Sciatic nerve (tissue), 2 donors: ENCODE measurements at regions not wholly inside any gene's neighbourhood (a gene's known extent, or its start where the extent isn't known, plus 50 kb on each side); places are given as distances from the start of the nearest gene placed in this dataset.
A peak's percentile ranks its signal among the peaks of the same experiment; 100 is the strongest.

Experiments used
- ATAC-seq: fragments of 200-7000 bp; cut with Tn5 transposase; one replicate; pipeline ENCODE4 v1.9.1; 2020; ENCODE audit warnings: mild to moderate bottlenecking, moderate library complexity
- DNase-seq: peaks from one replicate; pipeline ENCODE4 v3.0.0-alpha.2; 2020; ENCODE audit warnings: low spot score
- intact Hi-C: fragments of 100-400 bp; cut with DNase I; formaldehyde crosslinking; loops from one replicate; pipeline ENCODE4 v1.14.2; 2022
- donor health status: DM: no; HTN: no; CAD: no.
- donor health status: DM: no; HTN: no; CAD: no.

GRCh38 chr14:34257505-34257904 is 204.5 kb downstream of the SPTSSA start:
- ATAC-seq (no peak), DNase-seq (no peak)
- intact Hi-C loops, result no loop called here

- no peak for ATAC-seq
- intact Hi-C loops, result no loop called here
- DNase-seq, result no peak
Observed at GRCh38 chr14:34256223-34256622, 205.8 kb downstream of the SPTSSA start.

DNA sequence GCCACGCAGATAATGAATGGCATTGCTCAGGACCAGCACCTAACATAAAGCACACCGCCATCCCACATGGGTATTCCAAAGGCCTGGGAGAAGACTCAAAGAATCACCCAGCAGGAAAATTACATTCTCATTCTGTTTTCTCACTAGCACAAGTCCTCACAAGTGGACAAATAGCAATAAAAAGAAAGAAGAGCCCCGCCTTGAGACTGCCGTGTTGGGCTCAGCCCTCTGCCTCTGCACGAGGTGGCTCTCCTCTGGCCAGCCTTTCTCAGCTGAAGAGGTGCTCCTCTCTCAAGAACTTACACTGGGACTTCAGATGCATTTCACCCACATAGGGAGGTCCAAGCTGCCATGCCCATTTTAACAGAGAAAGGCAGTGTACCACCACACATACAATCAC is 207.5 kb downstream of the SPTSSA start:
- DNase-seq (no peak), ATAC-seq (no peak)
- intact Hi-C loops, result no loop called here

DNA sequence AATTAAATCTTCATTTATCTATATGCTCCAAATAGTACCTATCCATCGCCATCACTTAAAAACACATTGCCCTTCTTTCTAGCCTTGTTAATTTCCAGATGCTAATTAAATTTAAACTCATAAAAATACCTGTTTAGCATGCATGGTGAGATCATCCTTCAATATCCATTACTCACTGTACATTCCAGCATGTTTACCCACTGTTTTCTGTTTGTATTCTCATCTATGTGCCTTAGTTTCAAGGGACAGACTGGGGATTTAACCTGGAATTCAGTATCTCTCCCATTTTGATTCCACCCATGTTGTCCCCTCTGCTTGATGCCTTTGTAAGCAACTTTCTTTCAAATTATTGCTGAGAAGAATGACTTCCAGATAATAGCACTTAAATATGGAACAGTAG is 208.0 kb downstream of the SPTSSA start:
- intact Hi-C loops, result no loop called here
- ATAC-seq (no peak), DNase-seq (no peak)

DNA sequence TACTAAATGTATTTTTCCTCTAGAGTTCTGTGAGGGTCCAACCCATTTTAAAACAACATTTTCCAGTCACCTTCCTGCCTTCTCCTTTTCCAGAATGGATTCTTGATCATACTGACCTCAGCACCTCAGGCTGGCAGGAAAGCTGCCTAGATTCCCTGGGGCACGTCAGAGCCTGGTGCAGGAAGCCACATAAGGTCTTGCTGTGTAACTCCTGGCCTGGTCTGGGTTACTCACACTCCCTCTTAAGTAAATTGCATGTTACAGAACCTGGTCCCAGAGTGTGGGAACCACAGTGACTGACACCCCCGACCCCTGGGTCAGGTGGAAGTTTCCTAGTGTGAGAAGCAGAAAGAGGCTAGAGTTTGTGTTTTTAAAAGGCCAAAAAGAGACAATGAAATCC is 209.8 kb downstream of the SPTSSA start:
- DNase-seq (no peak), ATAC-seq (peak; percentile 50)
- intact Hi-C loops, result no loop called here

DNA sequence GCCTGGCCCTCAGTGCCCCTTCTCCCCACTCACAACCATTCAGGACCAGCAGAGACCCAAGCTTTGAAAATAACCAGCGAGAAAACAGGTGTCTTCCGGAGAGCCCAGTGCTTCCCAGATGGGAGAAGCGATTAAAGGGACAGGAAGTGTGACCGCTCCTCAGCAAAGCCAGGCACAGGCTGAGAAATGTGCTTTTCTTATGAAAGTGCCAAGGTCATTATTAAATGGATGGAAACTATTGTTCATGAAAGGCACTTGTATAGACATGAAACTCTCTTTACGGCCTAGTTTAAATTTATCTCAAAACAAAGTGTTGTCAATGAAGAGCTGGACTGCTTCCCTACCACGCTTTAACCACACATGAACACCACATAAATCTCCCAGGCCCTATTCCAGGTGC is 210.4 kb downstream of the SPTSSA start:
- no peak for DNase-seq
- no peak for ATAC-seq
- intact Hi-C loops, result no loop called here

DNA sequence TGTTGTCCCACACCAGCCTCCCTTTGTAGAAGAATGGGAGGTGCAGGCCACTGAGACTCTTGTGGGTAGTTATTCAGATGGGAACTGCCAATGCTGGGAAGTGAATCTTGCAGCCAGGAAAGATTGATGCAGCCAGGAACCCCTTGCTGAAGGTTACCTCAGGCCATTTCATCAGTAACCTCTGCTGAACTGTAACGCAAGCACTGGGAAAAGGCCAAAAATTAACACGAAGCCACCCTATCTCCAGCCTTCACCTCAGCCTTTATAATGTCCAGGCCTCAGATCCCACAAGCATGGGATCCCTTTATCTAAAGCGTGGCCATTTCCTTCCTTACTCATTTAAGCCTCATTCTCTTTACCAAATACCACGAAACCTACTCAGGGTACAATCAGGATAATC is 211.1 kb downstream of the SPTSSA start:
- no peak for ATAC-seq
- no peak for DNase-seq
- intact Hi-C loops, result no loop called here

- intact Hi-C loops, result no loop called here
- ATAC-seq (no peak), DNase-seq (no peak)
Observed at GRCh38 chr14:34247605-34248004, 214.4 kb downstream of the SPTSSA start.

GRCh38 chr14:34246206-34246605 is 215.8 kb downstream of the SPTSSA start:
- intact Hi-C loops, result no loop called here
- ATAC-seq (no peak), DNase-seq (no peak)

DNA sequence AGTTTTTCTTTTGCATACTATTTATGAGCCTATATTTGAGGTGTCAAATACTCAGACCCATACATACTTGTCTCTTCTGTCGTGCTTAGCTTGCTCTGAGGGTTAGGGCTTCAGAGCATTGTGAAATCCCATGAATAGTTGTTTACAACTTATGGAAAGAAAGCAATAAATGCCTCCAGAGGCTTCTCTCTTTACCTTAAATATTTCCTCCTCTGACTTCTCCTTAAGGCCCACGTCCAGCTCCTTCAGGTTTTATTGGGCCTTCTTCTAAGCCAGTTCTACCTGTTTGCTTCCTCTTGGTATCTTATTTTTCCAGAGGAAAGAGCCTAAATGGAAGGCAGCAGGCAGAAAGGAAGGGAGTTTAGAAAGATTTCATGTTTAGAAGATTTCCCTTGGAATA is 218.6 kb downstream of the SPTSSA start:
- no peak for ATAC-seq
- no peak for DNase-seq
- intact Hi-C loops, result no loop called here

- DNase-seq (no peak), ATAC-seq (no peak)
- intact Hi-C loops, result no loop called here
Observed at GRCh38 chr14:34243001-34243400, 219.0 kb downstream of the SPTSSA start.

DNA sequence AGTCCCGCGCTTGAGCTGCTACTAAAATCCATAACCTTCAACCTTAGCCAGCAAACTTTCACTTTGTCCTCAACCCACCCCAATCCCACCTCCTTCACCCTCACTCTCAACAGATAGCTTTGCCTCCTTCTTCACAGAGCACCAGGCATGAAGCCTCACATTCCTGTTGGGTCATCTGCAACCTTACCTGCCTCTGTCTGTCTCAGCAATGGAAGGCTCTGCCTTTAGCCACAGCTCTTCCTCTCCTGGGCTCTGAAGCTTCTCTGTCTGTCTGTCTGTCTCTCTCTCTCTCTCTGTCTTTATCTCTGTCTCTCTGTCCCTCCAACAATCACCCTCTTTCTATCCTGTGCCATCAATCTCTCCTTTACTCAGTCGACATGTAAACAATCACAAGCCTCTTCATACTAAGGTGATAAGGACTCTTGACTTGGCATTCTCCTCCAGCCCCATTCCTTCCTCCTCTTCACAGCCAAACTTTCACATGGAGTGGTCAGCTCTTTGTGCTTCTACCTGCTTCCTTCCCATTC is 220.8 kb downstream of the SPTSSA start:
- DNase-seq (no peak), ATAC-seq (no peak)
- intact Hi-C loops, result no loop called here

GRCh38 chr14:34238610-34239009 is 223.4 kb downstream of the SPTSSA start:
- DNase-seq (no peak), ATAC-seq (no peak)
- intact Hi-C loops, result no loop called here

DNA sequence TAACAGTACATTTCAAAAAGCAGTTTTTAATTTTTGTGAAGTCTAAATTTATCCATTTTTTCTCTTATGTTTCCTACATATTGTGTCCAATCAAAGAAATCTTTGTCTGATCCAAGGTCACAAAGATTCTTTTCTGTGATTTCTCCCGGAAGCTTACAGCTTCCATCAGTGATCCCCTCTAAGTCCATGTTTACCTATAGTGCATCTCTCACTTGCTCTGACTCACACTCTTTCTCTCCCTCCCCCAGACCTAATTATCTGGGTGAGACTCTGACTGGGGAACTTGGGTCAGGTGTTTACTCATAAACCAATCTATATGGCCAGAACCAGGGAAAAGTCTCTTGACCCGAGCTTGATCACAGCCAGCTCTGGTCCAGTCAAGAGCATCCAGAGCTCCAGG is 224.4 kb downstream of the SPTSSA start:
- ATAC-seq (no peak), DNase-seq (no peak)
- intact Hi-C loops, result no loop called here

DNA sequence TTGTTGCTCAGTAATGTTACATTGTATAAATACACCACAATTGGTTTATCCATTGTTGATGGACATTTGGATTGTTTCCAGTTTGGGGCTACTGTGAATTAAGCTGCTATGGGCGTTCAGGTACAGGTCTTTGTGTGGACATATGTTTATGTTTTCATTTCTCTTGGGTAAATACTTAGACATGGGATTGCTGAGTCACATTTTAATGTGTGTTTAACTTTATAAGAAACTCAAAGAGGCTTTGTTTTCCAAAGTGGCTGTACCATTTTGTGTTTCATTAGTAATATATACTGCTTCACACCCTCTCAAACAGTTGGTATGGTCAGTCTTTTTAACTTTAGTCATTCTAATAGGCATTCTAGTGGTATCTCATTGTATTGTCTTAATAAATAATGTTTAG is 225.0 kb downstream of the SPTSSA start:
- DNase-seq (no peak), ATAC-seq (no peak)
- intact Hi-C loops, result no loop called here

- ATAC-seq, result no peak
- no peak for DNase-seq
- intact Hi-C loops, result no loop called here
Observed at GRCh38 chr14:34235643-34236300, 226.3 kb downstream of the SPTSSA start.

DNA sequence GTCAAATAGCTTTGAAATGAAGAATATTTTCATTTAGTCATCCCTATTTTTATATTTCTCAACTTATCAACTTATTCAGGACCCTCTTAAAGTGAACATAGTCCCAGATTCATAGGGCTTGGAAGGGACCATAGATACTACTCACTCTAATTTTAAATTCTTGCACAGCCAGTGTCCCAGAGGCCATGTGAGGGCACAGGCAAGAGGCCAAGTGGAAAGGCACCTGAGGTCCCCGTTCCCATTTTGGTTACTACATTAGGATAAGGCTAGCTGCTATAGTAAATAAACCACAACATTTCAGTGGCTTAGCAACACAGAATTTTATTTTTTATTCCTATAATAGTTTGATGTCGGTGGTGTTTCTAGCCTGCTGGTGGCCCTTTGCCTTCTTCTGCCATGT is 227.8 kb downstream of the SPTSSA start:
- ATAC-seq (no peak), DNase-seq (no peak)
- intact Hi-C loops, result no loop called here

DNA sequence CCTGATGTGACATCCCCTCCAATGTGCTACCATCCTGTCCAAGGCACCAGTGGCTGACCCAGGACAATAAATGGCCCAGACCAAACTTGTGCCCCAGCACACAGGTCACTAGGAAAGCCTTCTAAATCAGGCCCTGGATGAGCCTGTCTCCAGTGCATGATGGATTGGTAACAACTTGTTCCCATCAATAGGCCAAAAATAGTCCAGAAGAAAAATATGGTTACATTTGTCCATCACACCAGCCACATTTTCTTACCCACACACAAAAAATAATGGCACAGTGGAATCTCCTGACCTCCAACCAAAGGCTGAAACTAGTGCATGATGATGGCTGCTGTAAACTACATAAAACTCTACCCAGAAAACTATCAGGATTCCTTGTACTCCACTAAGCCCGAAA is 228.4 kb downstream of the SPTSSA start:
- intact Hi-C loops, result no loop called here
- DNase-seq, result no peak
- no peak for ATAC-seq

- intact Hi-C loops, result no loop called here
- ATAC-seq (no peak), DNase-seq (no peak)
Observed at GRCh38 chr14:34232790-34233189, 229.2 kb downstream of the SPTSSA start.

- DNase-seq (peak; percentile 68), ATAC-seq (peak; percentile 74)
- intact Hi-C loops, result no loop called here
Observed at GRCh38 chr14:34231626-34232025, 230.4 kb downstream of the SPTSSA start.

GRCh38 chr14:34229140-34229539 is 232.9 kb downstream of the SPTSSA start:
- ATAC-seq, result no peak
- intact Hi-C loops, result no loop called here
- no peak for DNase-seq

DNA sequence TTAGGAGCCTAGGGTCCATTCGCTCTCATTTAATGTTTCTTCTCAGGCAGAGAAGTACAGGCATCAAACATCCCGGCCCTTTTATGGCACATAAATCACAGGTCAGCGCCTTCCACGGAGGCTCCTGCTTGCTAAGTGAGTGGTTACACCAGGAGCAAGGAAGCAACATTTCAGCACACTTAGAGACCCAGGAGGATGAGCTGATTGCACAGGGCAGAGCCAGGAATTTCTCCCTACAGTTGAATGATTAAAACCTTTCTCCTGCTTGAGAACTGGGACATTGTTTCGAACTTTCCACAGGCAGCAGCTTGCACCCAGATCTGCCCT is 233.4 kb downstream of the SPTSSA start:
- intact Hi-C loops, result no loop called here
- DNase-seq (no peak), ATAC-seq (no peak)
